Liver (tissue), 3 donors: ENCODE measurements at regions not wholly inside any gene's neighbourhood (a gene's known extent, or its start where the extent isn't known, plus 50 kb on each side); places are given as distances from the start of the nearest gene placed in this dataset.

Experiments
- EGR1 ChIP-seq, 2 donors: IDR thresholded peaks; 2 replicates each; pipeline ENCODE4 v1.6.1; 2016 to 2018; ENCODE audit warnings: antibody characterized with exemption in 2 of 2, low read depth in 2 of 2
- FOXA2 ChIP-seq: IDR thresholded peaks from 2 replicates; pipeline ENCODE4 v1.6.1; 2016; ENCODE audit warnings: antibody characterized with exemption
- GABPA ChIP-seq, 2 donors: IDR thresholded peaks in 1 of 2; conservative IDR thresholded peaks in 1 of 2; 2 replicates each; pipeline ENCODE4 v1.6.1; 2016; ENCODE audit warnings: antibody characterized with exemption in 2 of 2, mild to moderate bottlenecking in 1 of 2, moderate library complexity in 1 of 2
- HNF4G ChIP-seq: IDR thresholded peaks from 2 replicates; pipeline ENCODE4 v1.6.1; 2016; ENCODE audit warnings: antibody characterized with exemption
- JUND ChIP-seq, 2 donors: IDR thresholded peaks; 2 replicates each; pipeline ENCODE4 v1.6.1; 2016; ENCODE audit warnings: antibody characterized with exemption in 2 of 2
- RAD21 ChIP-seq, 2 donors: IDR thresholded peaks; 2 replicates each; pipeline ENCODE4 v1.6.1; 2016; ENCODE audit warnings: antibody characterized with exemption in 2 of 2, mild to moderate bottlenecking in 2 of 2
- SP1 ChIP-seq: IDR thresholded peaks from 2 replicates; pipeline ENCODE4 v1.6.1; 2018; ENCODE audit warnings: antibody characterized with exemption, mild to moderate bottlenecking
- TAF1 ChIP-seq: conservative IDR thresholded peaks from 2 replicates; pipeline ENCODE4 v1.6.1; 2016; ENCODE audit warnings: antibody characterized with exemption, mild to moderate bottlenecking
- YY1 ChIP-seq: IDR thresholded peaks from 2 replicates; pipeline ENCODE4 v1.6.1; 2016; ENCODE audit warnings: antibody characterized with exemption, mild to moderate bottlenecking
- TF ChIP-seq, protein P1 (sequence below): fragments of 150-350 bp; IDR thresholded peaks from 2 replicates; pipeline ENCODE4 v1.5.1; 2017; ENCODE audit warnings: improper control_type of control experiment, low read depth, low read length; ENCODE audit not compliant: missing input control
- TF ChIP-seq, protein P2 (sequence below): IDR thresholded peaks from 2 replicates; pipeline ENCODE4 v1.6.1; 2016; ENCODE audit warnings: antibody characterized with exemption
- TF ChIP-seq, protein P3 (sequence below): IDR thresholded peaks from 2 replicates; pipeline ENCODE4 v1.6.1; 2016; ENCODE audit warnings: antibody characterized with exemption
- TF ChIP-seq, protein P4 (sequence below): IDR thresholded peaks from 2 replicates; pipeline ENCODE4 v1.6.1; 2016; ENCODE audit warnings: antibody characterized with exemption, mild to moderate bottlenecking
- TF ChIP-seq, protein P5 (sequence below): IDR thresholded peaks from 2 replicates; pipeline ENCODE4 v1.6.1; 2016; ENCODE audit warnings: antibody characterized with exemption
- donor health status: healthy.
- donor health status: healthy.

DNA sequence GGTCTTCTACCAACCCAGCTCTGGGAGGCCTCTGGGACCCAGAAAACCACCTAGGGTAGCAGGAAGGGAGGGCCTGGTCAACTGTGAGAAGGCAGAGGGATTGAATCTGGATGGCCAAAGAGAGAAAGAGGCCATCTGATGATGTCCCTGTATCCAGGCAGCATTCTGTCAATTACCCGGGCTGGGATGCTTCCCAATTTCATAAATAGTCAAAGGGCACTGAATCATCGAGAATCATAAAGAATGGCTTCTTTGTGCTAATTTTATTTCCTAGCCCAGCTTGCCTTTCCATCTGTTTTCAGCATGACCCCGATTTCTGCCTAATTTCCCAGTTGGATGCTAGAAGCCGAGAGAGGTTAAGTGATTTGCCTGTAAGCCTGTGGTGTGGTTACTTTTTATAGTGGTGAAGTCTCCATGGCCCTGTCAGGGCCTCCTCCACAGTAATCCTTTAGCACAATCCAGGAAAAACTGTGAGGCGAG lies 129.2 kb downstream of the FAM43A start:
- no peak for TF ChIP-seq RAD21 (IDR thresholded peaks at IDR 0.05)
- TF ChIP-seq, protein P1, sequence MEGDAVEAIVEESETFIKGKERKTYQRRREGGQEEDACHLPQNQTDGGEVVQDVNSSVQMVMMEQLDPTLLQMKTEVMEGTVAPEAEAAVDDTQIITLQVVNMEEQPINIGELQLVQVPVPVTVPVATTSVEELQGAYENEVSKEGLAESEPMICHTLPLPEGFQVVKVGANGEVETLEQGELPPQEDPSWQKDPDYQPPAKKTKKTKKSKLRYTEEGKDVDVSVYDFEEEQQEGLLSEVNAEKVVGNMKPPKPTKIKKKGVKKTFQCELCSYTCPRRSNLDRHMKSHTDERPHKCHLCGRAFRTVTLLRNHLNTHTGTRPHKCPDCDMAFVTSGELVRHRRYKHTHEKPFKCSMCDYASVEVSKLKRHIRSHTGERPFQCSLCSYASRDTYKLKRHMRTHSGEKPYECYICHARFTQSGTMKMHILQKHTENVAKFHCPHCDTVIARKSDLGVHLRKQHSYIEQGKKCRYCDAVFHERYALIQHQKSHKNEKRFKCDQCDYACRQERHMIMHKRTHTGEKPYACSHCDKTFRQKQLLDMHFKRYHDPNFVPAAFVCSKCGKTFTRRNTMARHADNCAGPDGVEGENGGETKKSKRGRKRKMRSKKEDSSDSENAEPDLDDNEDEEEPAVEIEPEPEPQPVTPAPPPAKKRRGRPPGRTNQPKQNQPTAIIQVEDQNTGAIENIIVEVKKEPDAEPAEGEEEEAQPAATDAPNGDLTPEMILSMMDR = no peak
- TF ChIP-seq SP1 = no peak
- no peak for TF ChIP-seq TAF1
- no peak for TF ChIP-seq YY1
- no peak for TF ChIP-seq HNF4G
- TF ChIP-seq, protein P2, sequence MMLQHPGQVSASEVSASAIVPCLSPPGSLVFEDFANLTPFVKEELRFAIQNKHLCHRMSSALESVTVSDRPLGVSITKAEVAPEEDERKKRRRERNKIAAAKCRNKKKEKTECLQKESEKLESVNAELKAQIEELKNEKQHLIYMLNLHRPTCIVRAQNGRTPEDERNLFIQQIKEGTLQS = no peak
- TF ChIP-seq, protein P3, sequence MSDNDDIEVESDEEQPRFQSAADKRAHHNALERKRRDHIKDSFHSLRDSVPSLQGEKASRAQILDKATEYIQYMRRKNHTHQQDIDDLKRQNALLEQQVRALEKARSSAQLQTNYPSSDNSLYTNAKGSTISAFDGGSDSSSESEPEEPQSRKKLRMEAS = no peak
- no peak for TF ChIP-seq JUND (IDR thresholded peaks at IDR 0.05)
- TF ChIP-seq FOXA2 = no peak
- no peak for TF ChIP-seq EGR1 (IDR thresholded peaks at IDR 0.05; ENCODE audit: low read depth in 2 of 2)
- TF ChIP-seq, protein P4, sequence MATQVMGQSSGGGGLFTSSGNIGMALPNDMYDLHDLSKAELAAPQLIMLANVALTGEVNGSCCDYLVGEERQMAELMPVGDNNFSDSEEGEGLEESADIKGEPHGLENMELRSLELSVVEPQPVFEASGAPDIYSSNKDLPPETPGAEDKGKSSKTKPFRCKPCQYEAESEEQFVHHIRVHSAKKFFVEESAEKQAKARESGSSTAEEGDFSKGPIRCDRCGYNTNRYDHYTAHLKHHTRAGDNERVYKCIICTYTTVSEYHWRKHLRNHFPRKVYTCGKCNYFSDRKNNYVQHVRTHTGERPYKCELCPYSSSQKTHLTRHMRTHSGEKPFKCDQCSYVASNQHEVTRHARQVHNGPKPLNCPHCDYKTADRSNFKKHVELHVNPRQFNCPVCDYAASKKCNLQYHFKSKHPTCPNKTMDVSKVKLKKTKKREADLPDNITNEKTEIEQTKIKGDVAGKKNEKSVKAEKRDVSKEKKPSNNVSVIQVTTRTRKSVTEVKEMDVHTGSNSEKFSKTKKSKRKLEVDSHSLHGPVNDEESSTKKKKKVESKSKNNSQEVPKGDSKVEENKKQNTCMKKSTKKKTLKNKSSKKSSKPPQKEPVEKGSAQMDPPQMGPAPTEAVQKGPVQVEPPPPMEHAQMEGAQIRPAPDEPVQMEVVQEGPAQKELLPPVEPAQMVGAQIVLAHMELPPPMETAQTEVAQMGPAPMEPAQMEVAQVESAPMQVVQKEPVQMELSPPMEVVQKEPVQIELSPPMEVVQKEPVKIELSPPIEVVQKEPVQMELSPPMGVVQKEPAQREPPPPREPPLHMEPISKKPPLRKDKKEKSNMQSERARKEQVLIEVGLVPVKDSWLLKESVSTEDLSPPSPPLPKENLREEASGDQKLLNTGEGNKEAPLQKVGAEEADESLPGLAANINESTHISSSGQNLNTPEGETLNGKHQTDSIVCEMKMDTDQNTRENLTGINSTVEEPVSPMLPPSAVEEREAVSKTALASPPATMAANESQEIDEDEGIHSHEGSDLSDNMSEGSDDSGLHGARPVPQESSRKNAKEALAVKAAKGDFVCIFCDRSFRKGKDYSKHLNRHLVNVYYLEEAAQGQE = no peak
- no peak for TF ChIP-seq GABPA (IDR thresholded peaks at IDR 0.05 in 1 of 2, conservative IDR thresholded peaks at IDR 0.05 in 1 of 2)
- TF ChIP-seq, protein P5, sequence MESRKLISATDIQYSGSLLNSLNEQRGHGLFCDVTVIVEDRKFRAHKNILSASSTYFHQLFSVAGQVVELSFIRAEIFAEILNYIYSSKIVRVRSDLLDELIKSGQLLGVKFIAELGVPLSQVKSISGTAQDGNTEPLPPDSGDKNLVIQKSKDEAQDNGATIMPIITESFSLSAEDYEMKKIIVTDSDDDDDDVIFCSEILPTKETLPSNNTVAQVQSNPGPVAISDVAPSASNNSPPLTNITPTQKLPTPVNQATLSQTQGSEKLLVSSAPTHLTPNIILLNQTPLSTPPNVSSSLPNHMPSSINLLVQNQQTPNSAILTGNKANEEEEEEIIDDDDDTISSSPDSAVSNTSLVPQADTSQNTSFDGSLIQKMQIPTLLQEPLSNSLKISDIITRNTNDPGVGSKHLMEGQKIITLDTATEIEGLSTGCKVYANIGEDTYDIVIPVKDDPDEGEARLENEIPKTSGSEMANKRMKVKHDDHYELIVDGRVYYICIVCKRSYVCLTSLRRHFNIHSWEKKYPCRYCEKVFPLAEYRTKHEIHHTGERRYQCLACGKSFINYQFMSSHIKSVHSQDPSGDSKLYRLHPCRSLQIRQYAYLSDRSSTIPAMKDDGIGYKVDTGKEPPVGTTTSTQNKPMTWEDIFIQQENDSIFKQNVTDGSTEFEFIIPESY = no peak
